NCI-H69 (cell line): ENCODE measurements at regions not wholly inside any gene's neighbourhood (a gene's known extent, or its start where the extent isn't known, plus 50 kb on each side); places are given as distances from the start of the nearest gene placed in this dataset.

Source experiments
- DNase-seq: peaks from one replicate; lab custom pipeline; 2025; lab: John Stamatoyannopoulos, UW

DNA sequence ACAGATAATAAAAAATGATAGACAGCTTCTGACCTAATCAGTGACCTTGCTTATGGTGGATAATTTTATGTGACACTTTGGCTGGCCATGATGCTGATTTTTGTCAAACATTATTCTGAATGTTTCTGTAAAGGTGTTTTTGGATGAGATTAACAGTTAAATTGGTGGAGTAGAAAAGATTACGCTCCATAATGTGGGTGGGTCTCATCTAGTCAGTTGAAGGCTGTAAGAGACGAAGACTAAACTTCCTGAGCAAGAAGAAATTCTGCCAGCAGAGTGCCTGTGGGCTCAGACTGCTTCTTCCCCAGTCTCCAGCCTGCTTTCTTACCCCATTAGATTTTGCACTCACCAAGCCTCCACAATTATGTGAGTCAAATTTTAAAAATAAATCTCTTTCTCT lies 214.9 kb upstream of the ITGA4 start:
- no peak for DNase-seq

GRCh38 chr2:181243319-181243718 lies 213.9 kb upstream of the ITGA4 start:
- peak; percentile 52 for DNase-seq

GRCh38 chr2:181250691-181251090 lies 206.5 kb upstream of the ITGA4 start:
- DNase-seq: no peak

- DNase-seq: peak; percentile 38
Observed at GRCh38 chr2:181252262-181253148, 204.7 kb upstream of the ITGA4 start.

GRCh38 chr2:181253438-181253837 lies 203.7 kb upstream of the ITGA4 start:
- no peak for DNase-seq

DNA sequence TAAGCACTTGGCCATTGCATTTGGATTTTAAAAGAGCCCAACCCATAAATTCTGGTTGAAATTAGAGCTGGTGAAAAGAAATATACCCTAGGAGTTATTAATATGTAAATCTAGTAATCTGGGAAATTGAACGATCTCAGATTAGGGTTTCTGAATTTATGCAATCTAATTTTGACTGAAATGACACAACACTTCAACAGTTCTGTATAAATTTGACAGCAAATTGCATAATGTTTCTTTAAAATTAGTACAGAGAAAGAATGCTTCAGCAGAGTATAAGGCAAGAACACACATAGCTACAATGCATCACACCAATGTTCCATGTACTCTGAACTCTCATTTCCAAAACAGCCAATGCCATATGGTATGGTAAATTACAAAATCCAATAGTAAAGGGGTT lies 201.5 kb upstream of the ITGA4 start:
- DNase-seq: no peak

GRCh38 chr2:181258720-181259119 lies 198.5 kb upstream of the ITGA4 start:
- peak; percentile 71 for DNase-seq

GRCh38 chr2:181262782-181263181 lies 194.4 kb upstream of the ITGA4 start:
- DNase-seq: no peak

- peak; percentile 16 for DNase-seq
Observed at GRCh38 chr2:181264001-181264400, 193.2 kb upstream of the ITGA4 start.

DNA sequence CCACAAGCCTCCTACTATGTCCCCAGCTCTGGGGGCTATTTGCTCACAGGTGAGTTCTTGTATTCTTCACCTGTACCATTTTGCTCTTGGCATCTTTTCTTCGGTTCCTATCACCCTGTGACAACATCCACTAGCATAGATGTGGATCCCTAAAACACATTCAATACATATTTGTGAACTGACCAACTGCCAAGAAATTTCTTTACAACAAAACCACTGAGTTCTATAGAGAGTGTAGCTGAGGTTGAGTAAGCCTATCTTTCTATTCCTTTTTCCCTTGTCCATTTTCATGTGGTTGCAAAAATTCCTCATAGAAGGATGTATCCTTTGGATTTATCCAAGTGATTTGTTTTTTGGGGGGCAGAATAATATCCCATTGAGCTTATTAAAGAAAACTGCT lies 192.7 kb upstream of the ITGA4 start:
- DNase-seq: no peak

GRCh38 chr2:181266614-181267013 lies 190.6 kb upstream of the ITGA4 start:
- DNase-seq: no peak

GRCh38 chr2:181268174-181268867 lies 188.9 kb upstream of the ITGA4 start:
- DNase-seq: no peak

GRCh38 chr2:181273986-181274385 lies 183.2 kb upstream of the ITGA4 start:
- no peak for DNase-seq

DNA sequence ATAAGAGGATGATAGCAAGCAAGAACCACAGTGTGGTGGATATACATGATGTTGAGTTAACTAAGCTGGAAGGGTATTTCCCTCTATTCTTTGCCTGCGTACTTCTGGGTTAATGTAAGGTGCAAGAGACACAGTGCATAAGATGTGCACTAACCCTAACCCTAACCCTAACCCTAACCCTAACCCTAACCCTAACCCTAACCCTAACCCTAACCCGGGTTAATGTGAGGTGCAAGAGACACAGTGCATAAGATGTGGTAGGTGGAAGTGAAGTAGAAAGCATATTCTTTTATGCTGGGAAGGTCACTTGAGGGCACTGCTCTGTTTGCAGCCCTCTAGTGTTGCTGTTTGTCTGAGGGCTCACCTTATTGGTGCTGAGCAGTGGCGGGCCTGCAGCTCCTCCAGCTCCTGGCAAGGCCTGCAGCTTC lies 181.5 kb upstream of the ITGA4 start:
- DNase-seq: no peak

GRCh38 chr2:181281206-181281832 lies 175.9 kb upstream of the ITGA4 start:
- peak; percentile 74 for DNase-seq

- DNase-seq: no peak
Observed at GRCh38 chr2:181285116-181285515, 172.1 kb upstream of the ITGA4 start.

DNA sequence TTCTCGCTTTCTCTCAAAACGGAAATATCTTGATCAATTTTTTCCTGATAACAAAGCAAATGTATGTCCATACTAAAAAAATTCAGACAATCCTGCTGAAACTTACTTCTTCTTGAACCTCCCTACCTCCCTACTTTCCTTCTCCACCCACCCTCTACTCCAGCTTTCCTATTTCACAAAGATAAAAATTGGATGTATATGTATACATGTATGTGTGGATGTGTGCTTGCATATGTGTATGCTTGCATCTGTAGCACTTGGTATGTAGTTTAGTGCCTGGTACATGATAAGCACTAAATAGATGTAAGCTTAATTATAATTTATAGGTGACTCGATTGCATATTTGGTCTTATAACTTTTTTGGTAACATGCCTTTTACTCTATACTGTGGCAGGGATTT lies 167.5 kb upstream of the ITGA4 start:
- no peak for DNase-seq

DNA sequence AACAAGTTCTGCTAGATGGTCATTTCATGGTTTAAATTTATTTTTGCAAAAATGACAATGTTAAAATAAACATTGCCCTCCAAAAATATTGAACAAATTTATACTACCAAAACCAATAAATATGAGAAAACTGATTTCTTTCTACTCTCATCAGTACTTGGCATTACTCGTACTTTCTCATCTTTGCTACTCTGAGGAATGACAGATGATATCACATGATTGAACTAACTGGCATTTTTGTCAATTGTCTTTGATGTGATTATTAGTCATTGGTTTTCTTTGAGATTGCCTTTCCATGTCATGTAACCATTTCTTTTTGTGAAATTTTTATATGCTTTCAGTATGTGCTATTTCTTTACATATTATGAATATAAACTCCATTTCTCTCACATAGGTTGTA lies 167.0 kb upstream of the ITGA4 start:
- DNase-seq: no peak

DNA sequence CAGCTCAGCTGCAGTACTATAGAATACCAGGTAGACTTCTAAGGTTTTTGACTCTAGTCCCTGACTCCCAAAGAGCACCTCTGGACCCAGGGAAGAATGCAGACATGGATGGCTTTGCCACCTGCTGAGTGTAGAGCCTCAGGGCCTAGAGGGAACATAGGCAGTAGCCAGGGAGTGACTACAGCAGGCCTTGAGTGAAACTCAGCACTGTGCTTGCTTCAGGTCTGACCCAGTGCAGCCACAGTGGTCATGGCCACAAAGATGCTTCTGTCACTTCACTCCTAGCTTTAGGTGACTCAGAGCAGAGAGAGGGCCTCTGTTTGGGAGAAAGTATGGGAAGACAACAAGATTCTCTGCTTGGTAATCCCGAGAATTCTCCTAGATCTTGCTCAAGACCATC lies 162.2 kb upstream of the ITGA4 start:
- DNase-seq: no peak

GRCh38 chr2:181300600-181301291 lies 156.4 kb upstream of the ITGA4 start:
- no peak for DNase-seq

DNA sequence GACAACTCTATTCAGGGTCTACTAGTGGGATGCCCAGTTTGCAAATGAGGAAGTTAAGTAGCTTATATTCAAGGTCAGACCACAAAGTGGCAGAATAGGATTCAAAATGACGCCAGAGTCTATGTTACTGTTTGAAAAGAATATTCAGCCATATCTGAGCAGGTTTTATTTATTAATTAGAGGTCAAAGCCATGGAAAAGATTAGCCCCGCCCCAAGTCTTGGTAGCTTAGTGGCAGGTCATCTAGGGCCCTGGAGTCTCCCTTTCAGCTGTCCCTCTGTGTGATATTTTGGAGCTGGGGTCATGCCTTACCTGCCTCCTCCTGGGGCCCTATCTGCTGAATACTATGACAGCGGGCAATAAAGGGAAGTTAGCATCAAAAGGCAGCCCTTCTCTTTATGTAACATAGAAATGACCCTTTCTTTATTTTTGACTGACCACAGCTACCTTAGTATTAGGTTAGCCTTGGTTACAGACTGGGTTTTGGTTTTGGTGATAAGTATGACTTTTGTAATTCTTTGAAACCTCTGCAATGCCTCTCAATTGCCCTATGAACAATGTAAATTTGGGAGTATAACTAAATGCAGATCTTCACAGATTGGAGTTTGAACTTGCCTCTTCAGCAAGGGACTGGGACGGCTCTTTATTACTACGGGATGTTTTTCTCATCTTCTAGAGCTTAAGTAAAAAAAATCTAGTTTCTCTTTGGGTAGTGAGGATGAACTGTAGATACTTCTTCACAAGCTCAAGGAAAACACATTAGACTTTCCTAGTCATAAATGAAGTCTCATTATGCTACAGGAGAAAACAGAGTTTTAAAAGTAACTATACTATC lies 153.0 kb upstream of the ITGA4 start:
- no peak for DNase-seq
